HG03565 (cell line): ENCODE measurements at regions not wholly inside any gene's neighbourhood (a gene's known extent, or its start where the extent isn't known, plus 50 kb on each side); places are given as distances from the start of the nearest gene placed in this dataset.

ENCODE experiments used
- ATAC-seq: cut with Tn5 transposase; IDR thresholded peaks from one replicate; pipeline ENCODE4 v1.9.1; 2021; ENCODE audit warnings: mild to moderate bottlenecking, moderate library complexity; ENCODE audit not compliant: unreplicated experiment

GRCh38 chr1:94326329-94326728, 88.9 kb upstream of the ARHGAP29 start:
- no peak for ATAC-seq

GRCh38 chr1:94325377-94326302, 88.3 kb upstream of the ARHGAP29 start:
- ATAC-seq, result no peak

- ATAC-seq, result no peak
Observed at GRCh38 chr1:94324178-94324544, 86.8 kb upstream of the ARHGAP29 start.

- ATAC-seq, result no peak
Observed at GRCh38 chr1:94323311-94324177, 86.2 kb upstream of the ARHGAP29 start.

GRCh38 chr1:94322696-94323095, 85.3 kb upstream of the ARHGAP29 start:
- no peak for ATAC-seq

- ATAC-seq, result no peak
Observed at GRCh38 chr1:94321662-94322061, 84.3 kb upstream of the ARHGAP29 start.

GRCh38 chr1:94319319-94320102, 82.1 kb upstream of the ARHGAP29 start:
- no peak for ATAC-seq

GRCh38 chr1:94318505-94319030, 81.2 kb upstream of the ARHGAP29 start:
- ATAC-seq, result no peak

GRCh38 chr1:94317790-94318188, 80.4 kb upstream of the ARHGAP29 start:
- ATAC-seq, result no peak

- ATAC-seq, result no peak
Observed at GRCh38 chr1:94316836-94317789, 79.7 kb upstream of the ARHGAP29 start.

- no peak for ATAC-seq
Observed at GRCh38 chr1:94316183-94316582, 78.8 kb upstream of the ARHGAP29 start.

GRCh38 chr1:94315552-94316116, 78.2 kb upstream of the ARHGAP29 start:
- no peak for ATAC-seq

GRCh38 chr1:94314222-94314858, 77.0 kb upstream of the ARHGAP29 start:
- no peak for ATAC-seq

- ATAC-seq, result no peak
Observed at GRCh38 chr1:94310570-94311270, 73.3 kb upstream of the ARHGAP29 start.

GRCh38 chr1:94309829-94310569, 72.6 kb upstream of the ARHGAP29 start:
- no peak for ATAC-seq

GRCh38 chr1:94309216-94309615, 71.8 kb upstream of the ARHGAP29 start:
- no peak for ATAC-seq

- no peak for ATAC-seq
Observed at GRCh38 chr1:94306521-94306920, 69.1 kb upstream of the ARHGAP29 start.

GRCh38 chr1:94305704-94306103, 68.3 kb upstream of the ARHGAP29 start:
- no peak for ATAC-seq
